Sigmoid colon (tissue), 6 donors: ENCODE measurements at regions not wholly inside any gene's neighbourhood (a gene's known extent, or its start where the extent isn't known, plus 50 kb on each side); places are given as distances from the start of the nearest gene placed in this dataset.

Experiments
- DNase-seq: peaks from one replicate; pipeline ENCODE4 v3.0.0-alpha.2; 2019
- H3K27ac ChIP-seq, 4 donors: fragments of 200-600 bp; sonication (generic); one replicate each; pipeline ENCODE4 v1.5.1; 2016 to 2019; ENCODE audit warnings: mild to moderate bottlenecking in 1 of 4
- H3K27me3 ChIP-seq, 3 donors: fragments of 200-600 bp; sonication (generic); one replicate each; pipeline ENCODE4 v1.5.1; 2019; ENCODE audit warnings: mild to moderate bottlenecking in 1 of 3
- H3K36me3 ChIP-seq, 4 donors: fragments of 200-600 bp; sonication (generic); one replicate each; pipeline ENCODE4 v1.5.1; 2016 to 2019
- H3K4me1 ChIP-seq, 4 donors: fragments of 200-600 bp; sonication (generic); one replicate each; pipeline ENCODE4 v1.5.1; 2017 to 2019
- H3K4me3 ChIP-seq, 4 donors: fragments of 200-600 bp; sonication (generic); one replicate each; pipeline ENCODE4 v1.5.1; 2017 to 2019; ENCODE audit warnings: mild to moderate bottlenecking in 2 of 4, moderate library complexity in 1 of 4
- H3K9me3 ChIP-seq, 4 donors: fragments of 200-600 bp in 3 of 4; sonication (generic) in 3 of 4; one replicate each; pipeline versions ENCODE4 v1.5.1 to v1.6.1; 2013 to 2019
- EP300 ChIP-seq, 4 donors: sonication (generic); formaldehyde crosslinking; IDR thresholded peaks; one replicate each; pipeline ENCODE4 v1.6.1; 2017; ENCODE audit warnings: antibody characterized with exemption in 4 of 4
- POLR2A ChIP-seq, 2 donors: fragments of 450-650 bp; IDR thresholded peaks; one replicate each; pipeline ENCODE4 v1.6.1; 2016; ENCODE audit warnings: antibody characterized with exemption in 2 of 2, mild to moderate bottlenecking in 2 of 2, moderate library complexity in 2 of 2
- POLR2AphosphoS5 ChIP-seq, 4 donors: sonication (generic); formaldehyde crosslinking; IDR thresholded peaks; one replicate each; pipeline ENCODE4 v1.6.1; 2017; ENCODE audit warnings: antibody characterized with exemption in 4 of 4
- WGBS, 2 donors: extraction: QIAGEN DNeasy Blood & Tissue Kit; methylation state at CpG; one replicate each; pipeline ENCODE4 v1.1.7; 2013; 5-methylcytosine and 5-hydroxymethylcytosine counted together
- intact Hi-C: fragments of 100-400 bp; cut with DNase I; formaldehyde crosslinking; loops from one replicate; pipeline ENCODE4 v1.15.1; 2023
- TF ChIP-seq, protein P1 (sequence below), 4 experiments: fragments of 450-650 bp in 3 of 4; fragments of 200-600 bp in 1 of 4; IDR thresholded peaks; one replicate each; pipeline ENCODE4 v1.5.1; 2016 to 2019; ENCODE audit warnings: antibody characterized with exemption in 4 of 4, mild to moderate bottlenecking in 3 of 4, moderate library complexity in 2 of 4
- donor health status: healthy with polysubstance abuse.
- donor health status: healthy.

DNA sequence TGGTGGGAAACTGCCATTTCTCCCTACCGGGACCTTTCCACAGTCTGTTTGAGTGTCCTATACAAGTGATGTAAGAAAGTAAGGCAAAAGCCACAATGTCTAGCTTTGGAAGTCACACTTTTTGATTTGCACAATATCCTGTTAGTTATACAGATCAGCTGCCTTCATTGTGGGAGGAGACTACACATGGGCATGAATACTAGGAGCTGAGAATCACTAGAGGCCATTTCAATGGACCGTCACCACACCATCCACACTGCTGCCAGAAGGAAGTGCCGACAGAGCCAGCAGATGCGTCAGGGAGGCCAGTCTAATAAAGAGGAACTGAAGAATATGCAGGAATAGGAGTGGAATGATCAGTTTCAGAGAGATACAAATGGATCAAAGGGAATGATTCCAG lies 65.8 kb downstream of the SCN11A start:
- Histone ChIP-seq H3K4me1 (no peaks in the 10 kb centered on the region), H3K27me3 (no peaks in the 10 kb centered on the region), H3K27ac (no peak overlapping the region), H3K36me3 (no peaks in the 10 kb centered on the region), H3K4me3 (no peak overlapping the region), H3K9me3 (no peaks in the 10 kb centered on the region)
- intact Hi-C loops, result no loop called here
- 80 to 84% methylated on average over 4 of the region's 4 CpGs for WGBS, 2 donors
- TF ChIP-seq POLR2A (IDR thresholded peaks at IDR 0.05) (no peak), POLR2AphosphoS5 (IDR thresholded peaks at IDR 0.05) (no peak)
- TF ChIP-seq, protein P1, sequence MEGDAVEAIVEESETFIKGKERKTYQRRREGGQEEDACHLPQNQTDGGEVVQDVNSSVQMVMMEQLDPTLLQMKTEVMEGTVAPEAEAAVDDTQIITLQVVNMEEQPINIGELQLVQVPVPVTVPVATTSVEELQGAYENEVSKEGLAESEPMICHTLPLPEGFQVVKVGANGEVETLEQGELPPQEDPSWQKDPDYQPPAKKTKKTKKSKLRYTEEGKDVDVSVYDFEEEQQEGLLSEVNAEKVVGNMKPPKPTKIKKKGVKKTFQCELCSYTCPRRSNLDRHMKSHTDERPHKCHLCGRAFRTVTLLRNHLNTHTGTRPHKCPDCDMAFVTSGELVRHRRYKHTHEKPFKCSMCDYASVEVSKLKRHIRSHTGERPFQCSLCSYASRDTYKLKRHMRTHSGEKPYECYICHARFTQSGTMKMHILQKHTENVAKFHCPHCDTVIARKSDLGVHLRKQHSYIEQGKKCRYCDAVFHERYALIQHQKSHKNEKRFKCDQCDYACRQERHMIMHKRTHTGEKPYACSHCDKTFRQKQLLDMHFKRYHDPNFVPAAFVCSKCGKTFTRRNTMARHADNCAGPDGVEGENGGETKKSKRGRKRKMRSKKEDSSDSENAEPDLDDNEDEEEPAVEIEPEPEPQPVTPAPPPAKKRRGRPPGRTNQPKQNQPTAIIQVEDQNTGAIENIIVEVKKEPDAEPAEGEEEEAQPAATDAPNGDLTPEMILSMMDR (IDR thresholded peaks at IDR 0.05), result no peak
- no peak for DNase-seq

DNA sequence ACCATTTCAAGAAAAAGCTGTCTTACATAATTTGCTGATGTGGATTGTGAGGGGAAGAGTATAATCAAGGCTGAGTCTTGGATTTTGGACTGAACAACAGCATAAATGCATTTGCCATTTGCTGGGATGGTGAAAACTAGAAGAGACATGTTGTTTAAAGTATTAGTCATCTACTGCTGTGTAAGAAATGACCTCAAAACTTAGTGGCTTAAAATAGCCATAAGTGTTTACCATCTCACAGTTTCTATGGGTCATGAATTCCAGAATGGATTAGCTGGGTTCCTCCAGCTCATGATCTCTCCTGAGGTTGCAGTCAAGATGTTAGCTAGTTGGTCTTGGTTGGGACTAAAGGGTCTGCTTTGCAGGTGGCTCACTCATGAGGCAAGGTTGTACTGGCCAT lies 66.2 kb downstream of the SCN11A start:
- H3K4me3 ChIP-seq, result no peak overlapping the region
- DNase-seq, result no peak
- no peak for TF ChIP-seq POLR2A (IDR thresholded peaks at IDR 0.05)
- TF ChIP-seq, protein P1 (IDR thresholded peaks at IDR 0.05), result no peak
- TF ChIP-seq EP300 (IDR thresholded peaks at IDR 0.05), result no peak
- no peak for TF ChIP-seq POLR2AphosphoS5 (IDR thresholded peaks at IDR 0.05)
- no peak overlapping the region for H3K27ac ChIP-seq
- no peaks in the 10 kb centered on the region for H3K27me3 ChIP-seq
- H3K36me3 ChIP-seq, result no peaks in the 10 kb centered on the region
- intact Hi-C loops, result no loop called here
- H3K9me3 ChIP-seq, result no peaks in the 10 kb centered on the region
- H3K4me1 ChIP-seq, result no peaks in the 10 kb centered on the region

DNA sequence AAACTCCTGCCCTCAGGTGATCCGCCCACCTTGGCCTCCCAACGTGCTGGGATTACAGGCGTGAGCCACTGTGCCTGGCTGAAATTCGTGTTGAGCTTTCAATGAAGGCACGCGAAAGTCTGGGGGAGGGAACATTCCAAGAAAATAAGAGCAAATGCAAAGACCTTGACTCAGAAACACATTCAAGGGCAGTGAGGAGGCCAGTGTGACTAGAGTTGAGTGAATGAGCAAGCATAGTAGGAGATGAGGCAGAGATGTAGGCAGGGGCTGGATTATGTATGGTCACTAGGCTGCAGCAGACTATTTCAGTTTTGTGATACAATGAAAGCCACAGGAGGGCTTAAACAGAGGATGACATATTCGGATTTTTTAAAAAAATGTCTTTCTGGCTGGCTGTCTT lies 67.0 kb downstream of the SCN11A start:
- no peaks in the 10 kb centered on the region for H3K27me3 ChIP-seq
- DNase-seq, result no peak
- no peaks in the 10 kb centered on the region for H3K9me3 ChIP-seq
- 86 to 88% methylated on average over 7 of the region's 7 CpGs for WGBS, 2 donors
- H3K27ac ChIP-seq, result no peak overlapping the region
- H3K36me3 ChIP-seq, result no peaks in the 10 kb centered on the region
- intact Hi-C loops, result no loop called here
- no peaks in the 10 kb centered on the region for H3K4me1 ChIP-seq
- H3K4me3 ChIP-seq, result no peak overlapping the region
- no peak for TF ChIP-seq POLR2AphosphoS5 (IDR thresholded peaks at IDR 0.05)

DNA sequence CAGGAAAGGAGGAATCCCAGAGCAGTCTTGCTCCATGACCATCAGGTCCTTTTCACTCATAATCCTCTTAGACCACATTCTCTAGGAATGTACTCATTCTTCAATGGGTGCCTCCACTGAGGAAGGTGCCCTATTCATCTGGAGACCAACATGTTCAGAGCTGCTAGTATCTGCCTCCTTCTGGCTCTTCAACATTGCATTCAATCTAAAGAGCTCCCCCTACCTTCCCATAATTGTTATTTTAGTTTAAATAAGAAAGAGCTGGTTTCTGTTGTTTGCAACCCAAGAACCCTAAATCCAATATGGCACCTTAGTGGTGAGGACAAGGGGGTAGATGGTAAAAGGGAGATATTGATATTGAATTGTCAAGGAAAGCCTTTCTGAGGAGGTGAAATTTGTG lies 67.6 kb downstream of the SCN11A start:
- H3K4me3 ChIP-seq, result no peak overlapping the region
- H3K9me3 ChIP-seq, result no peaks in the 10 kb centered on the region
- no peak for DNase-seq
- H3K27me3 ChIP-seq, result no peaks in the 10 kb centered on the region
- H3K36me3 ChIP-seq, result no peaks in the 10 kb centered on the region
- no peak overlapping the region for H3K27ac ChIP-seq
- H3K4me1 ChIP-seq, result no peaks in the 10 kb centered on the region
- intact Hi-C loops, result no loop called here
- TF ChIP-seq, protein P1 (IDR thresholded peaks at IDR 0.05), result no peak
- no peak for TF ChIP-seq POLR2AphosphoS5 (IDR thresholded peaks at IDR 0.05)
- no peak for TF ChIP-seq EP300 (IDR thresholded peaks at IDR 0.05)
- TF ChIP-seq POLR2A (IDR thresholded peaks at IDR 0.05), result no peak

DNA sequence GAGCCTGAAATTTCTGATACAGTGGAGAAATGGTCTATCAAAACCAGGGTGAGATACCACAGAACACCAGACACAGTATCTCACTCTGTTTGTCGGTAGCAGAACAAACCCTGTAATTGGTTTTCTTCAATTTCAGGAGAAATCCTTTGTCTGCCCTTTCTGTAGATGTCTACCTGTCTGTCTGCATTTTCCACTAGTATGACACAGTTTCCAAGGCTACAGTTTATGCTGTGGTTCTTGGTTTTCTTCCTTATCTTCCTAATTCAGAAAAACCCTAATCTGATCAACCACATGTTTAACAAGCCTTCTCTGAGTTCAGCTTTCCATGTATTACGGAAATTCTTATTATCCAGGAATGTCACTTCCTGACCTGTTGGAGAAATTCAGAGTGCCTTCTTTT lies 70.8 kb downstream of the SCN11A start:
- no peak overlapping the region for H3K27ac ChIP-seq
- intact Hi-C loops, result no loop called here
- 87 to 89% methylated on average over 2 of the region's 2 CpGs for WGBS, 2 donors
- no peaks in the 10 kb centered on the region for H3K36me3 ChIP-seq
- H3K4me3 ChIP-seq, result no peak overlapping the region
- DNase-seq, result no peak
- no peaks in the 10 kb centered on the region for H3K4me1 ChIP-seq
- TF ChIP-seq POLR2AphosphoS5 (IDR thresholded peaks at IDR 0.05) (no peak), EP300 (IDR thresholded peaks at IDR 0.05) (no peak), POLR2A (IDR thresholded peaks at IDR 0.05) (no peak)
- TF ChIP-seq, protein P1 (IDR thresholded peaks at IDR 0.05), result no peak
- H3K27me3 ChIP-seq, result no peaks in the 10 kb centered on the region
- no peaks in the 10 kb centered on the region for H3K9me3 ChIP-seq
